K562 (cell line): ENCODE measurements at regions not wholly inside any gene's neighbourhood (a gene's known extent, or its start where the extent isn't known, plus 50 kb on each side); places are given as distances from the start of the nearest gene placed in this dataset.

Experiments used
- ATAC-seq: fragments of 200-7000 bp; cut with Tn5 transposase; 3 replicates; pipeline ENCODE4 v1.9.1; 2020; ENCODE audit warnings: moderate library complexity
- BruUV-seq: library from RNA; stranded (reverse); fragments of 400-500 nt; replicated peaks from 2 replicates; lab custom pipeline; 2021; lab: Mats Ljungman, UMichigan
- CTCF ChIA-PET: fragments of 300-600 bp; formaldehyde crosslinking; extraction: SDS; loops from one replicate; lab custom pipeline; 2021; ENCODE audit warnings: low intra/inter-chr PET ratio; lab: Yijun Ruan, JAX
- POLR2A ChIA-PET: fragments of 300-600, 350-650 bp; sonication (Branson Sonifier 250); formaldehyde crosslinking; extraction: SDS; loops from one replicate; lab custom pipeline; 2021; ENCODE audit warnings: antibody characterized with exemption, inconsistent platforms; lab: Yijun Ruan, JAX
- DNase-seq, 4 experiments: peaks; one replicate each; pipeline versions ENCODE4 v3.0.0 to v3.0.0-alpha.2; 2011 to 2018; ENCODE audit warnings: low spot score in 3 of 4, mixed read lengths in 3 of 4; ENCODE audit errors: extremely low read depth in 1 of 4
- FAIRE-seq: peaks from 2 replicates; lab custom pipeline; 2011; peaks lifted over from hg19 to GRCh38; lab: Jason Lieb, UNC
- H2AFZ ChIP-seq: 2 replicates; pipeline ENCODE4 v1.6.0; 2011; ENCODE audit warnings: low read depth, low read length, control low read depth, inconsistent platforms
- H3K27ac ChIP-seq: fragments of 200-600 bp; 3 replicates; pipeline ENCODE4 v1.8.0; 2011; ENCODE audit warnings: low read depth, mild to moderate bottlenecking, control low read depth, inconsistent platforms, low read length, moderate library complexity, mixed read lengths; ENCODE audit errors: extremely low read depth
- H3K27me3 ChIP-seq, 2 experiments: fragments of 300-600 bp in 1 of 2; 2 replicates in 1 of 2; 3 replicates in 1 of 2; pipeline versions ENCODE4 v1.6.0 to v1.8.0; 2011; ENCODE audit warnings: inconsistent platforms in 2 of 2, low read length in 2 of 2, mild to moderate bottlenecking in 1 of 2, mixed read lengths in 1 of 2, moderate library complexity in 1 of 2; ENCODE audit not compliant: control insufficient read depth in 2 of 2, insufficient read depth in 2 of 2
- H3K36me3 ChIP-seq: fragments of 300-600 bp; 3 replicates; pipeline ENCODE4 v1.8.0; 2011; ENCODE audit warnings: mild to moderate bottlenecking, low read length, inconsistent platforms; ENCODE audit not compliant: control insufficient read depth, insufficient read depth
- H3K4me1 ChIP-seq, 2 experiments: fragments of 200-600 bp in 1 of 2; replicated peaks in 1 of 2; 2 replicates in 1 of 2; 3 replicates in 1 of 2; pipeline versions ENCODE4 v1.5.1 to v1.8.0; 2011; ENCODE audit warnings: inconsistent platforms in 2 of 2, low read length in 2 of 2, mild to moderate bottlenecking in 1 of 2, mixed read lengths in 1 of 2, moderate library complexity in 1 of 2; ENCODE audit not compliant: control insufficient read depth in 2 of 2, insufficient read depth in 2 of 2
- H3K4me2 ChIP-seq: 2 replicates; pipeline ENCODE4 v1.6.1; 2011; ENCODE audit warnings: low read length, control low read depth, inconsistent platforms, mixed read lengths; ENCODE audit not compliant: insufficient read depth
- H3K4me3 ChIP-seq: fragments of 200-600 bp; sonication (generic), shearing (Covaris generic); 2 replicates; pipeline ENCODE4 v1.5.1; 2016; ENCODE audit warnings: control low read depth, inconsistent platforms
- H3K79me2 ChIP-seq: fragments of 200-600 bp; 3 replicates; pipeline ENCODE4 v1.8.0; 2011; ENCODE audit warnings: low read length, inconsistent platforms; ENCODE audit not compliant: control insufficient read depth, insufficient read depth
- H3K9ac ChIP-seq, 2 experiments: 2 replicates each; pipeline versions ENCODE4 v1.6.0 to v1.6.1; 2011; ENCODE audit warnings: low read depth in 2 of 2, low read length in 2 of 2, control low read depth in 1 of 2, inconsistent platforms in 1 of 2, mild to moderate bottlenecking in 1 of 2, mixed read lengths in 1 of 2; ENCODE audit not compliant: insufficient read depth in 1 of 2
- H3K9me1 ChIP-seq: one replicate; pipeline ENCODE4 v1.6.0; 2011; ENCODE audit warnings: inconsistent platforms, mild to moderate bottlenecking, low read length, moderate library complexity; ENCODE audit not compliant: control insufficient read depth, insufficient read depth
- H3K9me3 ChIP-seq: replicated peaks from 2 replicates; pipeline ENCODE4 v1.5.1; 2011; ENCODE audit warnings: low read depth, low read length, inconsistent platforms; ENCODE audit not compliant: control insufficient read depth, insufficient read depth
- H4K20me1 ChIP-seq: replicated peaks from 2 replicates; pipeline ENCODE4 v1.6.1; 2011; ENCODE audit warnings: low read length, inconsistent platforms, mixed read lengths; ENCODE audit not compliant: control insufficient read depth, insufficient read depth
- BCL6 ChIP-seq: fragments of 250-450 bp; sonication (Bioruptor Pico); IDR thresholded peaks from 2 replicates; pipeline ENCODE4 v1.4.0; 2020
- DMBX1 ChIP-seq: fragments of 250-450 bp; sonication (Bioruptor Pico); IDR thresholded peaks from 2 replicates; pipeline ENCODE4 v1.8.0; 2022; ENCODE audit warnings: inconsistent platforms, mild to moderate bottlenecking, moderate library complexity, borderline replicate concordance
- HCFC1 ChIP-seq: IDR thresholded peaks from 2 replicates; pipeline ENCODE4 v1.6.1; 2012; ENCODE audit warnings: low read depth, low read length, improper control_type of control experiment
- PPARD ChIP-seq: fragments of 250-450 bp; sonication (Bioruptor Pico); IDR thresholded peaks from 2 replicates; pipeline ENCODE4 v1.8.0; 2022; ENCODE audit warnings: inconsistent platforms, mild to moderate bottlenecking, moderate library complexity
- RHOXF2B ChIP-seq: fragments of 250-450 bp; sonication (Bioruptor Pico); conservative IDR thresholded peaks from 2 replicates; pipeline ENCODE4 v1.5.1; 2021
- SIRT6 ChIP-seq: IDR thresholded peaks from one replicate; pipeline ENCODE4 v1.6.1; 2012; ENCODE audit warnings: low read depth, mild to moderate bottlenecking, control low read depth, inconsistent platforms, low read length, moderate library complexity
- SREBF1 ChIP-seq: fragments of 150-350 bp; IDR thresholded peaks from 2 replicates; pipeline ENCODE4 v1.6.1; 2014; ENCODE audit warnings: antibody characterized with exemption, low read depth, low read length, borderline replicate concordance
- ZFP36 ChIP-seq: fragments of 150-350 bp; IDR thresholded peaks from 2 replicates; pipeline ENCODE4 v1.6.1; 2018; ENCODE audit warnings: low read length, low read depth; ENCODE audit not compliant: partially characterized antibody
- ZNF134 ChIP-seq: fragments of 250-450 bp; sonication (Bioruptor Pico); conservative IDR thresholded peaks from 2 replicates; pipeline ENCODE4 v1.4.0; 2020
- ZNF589 ChIP-seq: fragments of 200-800 bp; sonication (Bioruptor generic); IDR thresholded peaks from 2 replicates; pipeline ENCODE4 v1.6.1; 2016; ENCODE audit warnings: low read depth, missing genetic modification characterization, missing compliant biosample characterization
- in situ Hi-C: fragments of 300-500 bp; cut with MboI; formaldehyde crosslinking; loops from 4 replicates; pipeline ENCODE4 v1.15.0; 2018; ENCODE audit warnings: inconsistent platforms, mixed read lengths
- intact Hi-C: fragments of 100-400 bp; cut with micrococcal nuclease; formaldehyde crosslinking; loops from 2 replicates; pipeline ENCODE4 v1.14.2; 2022
- TF ChIP-seq, protein P1 (sequence below): sonication (generic); formaldehyde crosslinking; IDR thresholded peaks from 2 replicates; pipeline ENCODE4 v1.8.0; 2022; ENCODE audit warnings: mild to moderate bottlenecking, missing genetic modification reagents
- TF ChIP-seq, protein P2 (sequence below), 2 experiments: fragments of 450-650 bp in 1 of 2; IDR thresholded peaks; 2 replicates each; pipeline ENCODE4 v1.6.1; 2011 to 2017; ENCODE audit warnings: low read depth in 2 of 2, antibody characterized with exemption in 1 of 2, borderline replicate concordance in 1 of 2, low read length in 1 of 2, mild to moderate bottlenecking in 1 of 2, mixed read lengths in 1 of 2; ENCODE audit not compliant: control insufficient read depth in 1 of 2

DNA sequence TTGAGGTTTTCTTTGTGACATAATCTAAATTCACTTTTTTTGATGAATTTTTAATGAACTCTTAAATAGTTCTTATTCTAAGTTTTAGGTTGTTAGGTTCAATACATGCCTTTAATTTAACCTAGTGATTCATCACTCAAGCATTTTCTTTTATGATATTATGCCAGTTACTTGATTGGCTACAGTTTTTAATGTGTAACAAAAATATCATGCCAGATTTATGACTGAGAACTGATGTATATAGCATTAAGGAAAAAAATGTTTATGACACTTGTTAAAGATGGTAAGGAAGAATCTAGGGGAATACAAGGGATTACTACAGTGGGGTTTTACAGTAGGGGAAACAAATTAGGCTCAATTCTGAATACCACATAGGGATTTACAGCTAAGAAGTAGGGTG lies 103.1 kb downstream of the VGLL3 start:
- CTCF ChIA-PET, result no interaction called here
- no peak for TF ChIP-seq RHOXF2B (CRISPR knock-in tag)
- TF ChIP-seq BCL6 (CRISPR knock-in tag), result no peak
- no peak for TF ChIP-seq ZFP36
- no peak for TF ChIP-seq ZNF589 (CRISPR knock-in tag)
- TF ChIP-seq, protein P1, sequence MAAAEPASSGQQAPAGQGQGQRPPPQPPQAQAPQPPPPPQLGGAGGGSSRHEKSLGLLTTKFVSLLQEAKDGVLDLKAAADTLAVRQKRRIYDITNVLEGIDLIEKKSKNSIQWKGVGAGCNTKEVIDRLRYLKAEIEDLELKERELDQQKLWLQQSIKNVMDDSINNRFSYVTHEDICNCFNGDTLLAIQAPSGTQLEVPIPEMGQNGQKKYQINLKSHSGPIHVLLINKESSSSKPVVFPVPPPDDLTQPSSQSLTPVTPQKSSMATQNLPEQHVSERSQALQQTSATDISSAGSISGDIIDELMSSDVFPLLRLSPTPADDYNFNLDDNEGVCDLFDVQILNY, result no peak
- TF ChIP-seq HCFC1, result no peak
- no peak for TF ChIP-seq PPARD
- TF ChIP-seq ZNF134 (CRISPR knock-in tag), result no peak
- TF ChIP-seq, protein P2, sequence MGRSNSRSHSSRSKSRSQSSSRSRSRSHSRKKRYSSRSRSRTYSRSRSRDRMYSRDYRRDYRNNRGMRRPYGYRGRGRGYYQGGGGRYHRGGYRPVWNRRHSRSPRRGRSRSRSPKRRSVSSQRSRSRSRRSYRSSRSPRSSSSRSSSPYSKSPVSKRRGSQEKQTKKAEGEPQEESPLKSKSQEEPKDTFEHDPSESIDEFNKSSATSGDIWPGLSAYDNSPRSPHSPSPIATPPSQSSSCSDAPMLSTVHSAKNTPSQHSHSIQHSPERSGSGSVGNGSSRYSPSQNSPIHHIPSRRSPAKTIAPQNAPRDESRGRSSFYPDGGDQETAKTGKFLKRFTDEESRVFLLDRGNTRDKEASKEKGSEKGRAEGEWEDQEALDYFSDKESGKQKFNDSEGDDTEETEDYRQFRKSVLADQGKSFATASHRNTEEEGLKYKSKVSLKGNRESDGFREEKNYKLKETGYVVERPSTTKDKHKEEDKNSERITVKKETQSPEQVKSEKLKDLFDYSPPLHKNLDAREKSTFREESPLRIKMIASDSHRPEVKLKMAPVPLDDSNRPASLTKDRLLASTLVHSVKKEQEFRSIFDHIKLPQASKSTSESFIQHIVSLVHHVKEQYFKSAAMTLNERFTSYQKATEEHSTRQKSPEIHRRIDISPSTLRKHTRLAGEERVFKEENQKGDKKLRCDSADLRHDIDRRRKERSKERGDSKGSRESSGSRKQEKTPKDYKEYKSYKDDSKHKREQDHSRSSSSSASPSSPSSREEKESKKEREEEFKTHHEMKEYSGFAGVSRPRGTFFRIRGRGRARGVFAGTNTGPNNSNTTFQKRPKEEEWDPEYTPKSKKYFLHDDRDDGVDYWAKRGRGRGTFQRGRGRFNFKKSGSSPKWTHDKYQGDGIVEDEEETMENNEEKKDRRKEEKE (IDR thresholded peaks at IDR 0.05; ENCODE audit: borderline replicate concordance in 1 of 2, control insufficient read depth in 1 of 2, low read depth in 2 of 2, low read length in 1 of 2), result no peak
- TF ChIP-seq DMBX1 (CRISPR knock-in tag), result no peak
- no peak for TF ChIP-seq SREBF1
- TF ChIP-seq SIRT6, result no peak
- TF ChIP-seq, all 486 proteins: peak for 0
- Histone ChIP-seq H4K20me1 (no peaks in the 10 kb centered on the region), H3K36me3 (no peaks in the 10 kb centered on the region), H3K4me2 (no peak overlapping the region), H2AFZ (no peak overlapping the region), H3K9ac (no peak overlapping the region), H3K27me3 (no peaks in the 10 kb centered on the region), H3K79me2 (no peaks in the 10 kb centered on the region), H3K4me3 (no peak overlapping the region), H3K27ac (no peak overlapping the region), H3K4me1 (no peaks in the 10 kb centered on the region), H3K9me1 (no peaks in the 10 kb centered on the region), H3K9me3 (no peaks in the 10 kb centered on the region)
- in situ Hi-C loops, result no loop called here
- no TSS peak for BruUV-seq
- DNase-seq, result no peak
- POLR2A ChIA-PET, result no interaction called here
- intact Hi-C loops, result no loop called here
- no peak for ATAC-seq
- FAIRE-seq, result no peak
